ENCODE measurements at regions not wholly inside any gene's neighbourhood (a gene's known extent, or its start where the extent isn't known, plus 50 kb on each side); places are given as distances from the start of the nearest gene placed in this dataset.

DNA sequence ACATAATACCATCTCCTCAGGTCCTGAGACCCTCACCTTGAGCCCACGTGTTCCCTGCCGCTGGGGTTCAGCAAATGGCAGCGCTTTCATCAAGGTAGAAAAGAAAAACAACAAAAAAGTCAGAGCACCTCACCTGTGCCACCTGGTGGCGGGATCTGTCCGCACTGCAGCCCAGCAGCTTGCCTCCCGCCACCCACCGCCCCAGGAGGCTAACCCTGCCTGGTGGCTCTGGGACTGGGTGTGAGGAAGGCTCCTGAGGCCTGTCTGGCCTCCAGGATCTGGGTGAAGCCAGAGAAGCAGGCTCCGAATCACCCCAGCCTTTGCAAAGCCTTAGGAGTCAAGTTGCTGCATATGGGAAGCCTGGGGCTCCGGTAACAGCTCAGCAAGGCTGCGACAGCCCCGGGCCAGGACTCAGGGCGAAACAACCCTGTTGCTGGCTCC is 270.8 kb downstream of the BMP7 start:
- TF ChIP-seq, protein P1, sequence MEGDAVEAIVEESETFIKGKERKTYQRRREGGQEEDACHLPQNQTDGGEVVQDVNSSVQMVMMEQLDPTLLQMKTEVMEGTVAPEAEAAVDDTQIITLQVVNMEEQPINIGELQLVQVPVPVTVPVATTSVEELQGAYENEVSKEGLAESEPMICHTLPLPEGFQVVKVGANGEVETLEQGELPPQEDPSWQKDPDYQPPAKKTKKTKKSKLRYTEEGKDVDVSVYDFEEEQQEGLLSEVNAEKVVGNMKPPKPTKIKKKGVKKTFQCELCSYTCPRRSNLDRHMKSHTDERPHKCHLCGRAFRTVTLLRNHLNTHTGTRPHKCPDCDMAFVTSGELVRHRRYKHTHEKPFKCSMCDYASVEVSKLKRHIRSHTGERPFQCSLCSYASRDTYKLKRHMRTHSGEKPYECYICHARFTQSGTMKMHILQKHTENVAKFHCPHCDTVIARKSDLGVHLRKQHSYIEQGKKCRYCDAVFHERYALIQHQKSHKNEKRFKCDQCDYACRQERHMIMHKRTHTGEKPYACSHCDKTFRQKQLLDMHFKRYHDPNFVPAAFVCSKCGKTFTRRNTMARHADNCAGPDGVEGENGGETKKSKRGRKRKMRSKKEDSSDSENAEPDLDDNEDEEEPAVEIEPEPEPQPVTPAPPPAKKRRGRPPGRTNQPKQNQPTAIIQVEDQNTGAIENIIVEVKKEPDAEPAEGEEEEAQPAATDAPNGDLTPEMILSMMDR (IDR thresholded peaks at IDR 0.05; ENCODE audit: low read depth, low read length), result peak; percentile 38
- peak; percentile 20 for DNase-seq
- Histone ChIP-seq H3K4me1 (no peaks in the 10 kb centered on the region), H3K4me3 (ENCODE audit: low read depth, low read length) (no peak overlapping the region), H3K9me3 (no peaks in the 10 kb centered on the region), H3K36me3 (no peaks in the 10 kb centered on the region), H3K27me3 (no peaks in the 10 kb centered on the region)

DNA sequence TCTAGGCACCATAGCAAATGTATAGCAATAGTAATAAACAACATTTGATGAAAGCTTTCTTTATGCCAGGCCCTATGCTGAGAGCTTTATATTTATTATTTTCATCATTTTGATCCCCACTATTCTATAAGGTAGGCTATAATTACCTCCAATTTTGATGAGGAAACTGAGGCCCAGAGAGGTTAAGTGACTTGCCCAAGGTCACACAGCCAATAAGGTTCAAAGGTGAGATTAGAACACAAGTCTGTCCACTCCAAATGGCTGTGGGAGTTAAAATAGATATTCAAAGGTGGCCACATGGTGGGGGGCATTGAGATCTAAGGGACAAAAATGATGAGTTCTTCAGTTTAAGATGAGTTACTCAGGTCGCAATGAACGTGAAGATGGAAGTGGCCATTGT is 269.9 kb downstream of the BMP7 start:
- H3K4me3 ChIP-seq (ENCODE audit: low read depth, low read length), result no peak overlapping the region
- H3K36me3 ChIP-seq, result no peaks in the 10 kb centered on the region
- no peaks in the 10 kb centered on the region for H3K4me1 ChIP-seq
- TF ChIP-seq, protein P1 (IDR thresholded peaks at IDR 0.05; ENCODE audit: low read depth, low read length), result no peak
- no peaks in the 10 kb centered on the region for H3K27me3 ChIP-seq
- no peak for DNase-seq
- no peaks in the 10 kb centered on the region for H3K9me3 ChIP-seq

DNA sequence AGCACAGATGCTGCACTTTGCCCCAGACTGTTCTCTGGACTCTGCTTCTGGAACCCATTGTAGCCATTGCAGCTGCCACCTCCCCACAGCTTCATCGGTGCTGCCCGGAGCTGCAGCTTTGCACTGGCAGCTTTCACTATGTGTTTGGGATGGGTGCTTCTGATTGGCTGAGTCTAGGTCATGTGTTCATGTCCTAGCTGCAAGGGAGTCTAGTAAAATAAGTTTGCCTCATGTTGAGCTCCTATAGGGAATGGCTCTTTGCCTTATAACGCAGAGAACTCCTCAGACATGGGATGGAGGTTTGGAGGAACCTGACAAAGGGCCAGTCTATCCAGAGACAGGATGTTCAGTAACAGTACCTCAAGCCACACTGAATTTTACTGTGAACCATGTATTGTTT is 268.0 kb downstream of the BMP7 start:
- Histone ChIP-seq H3K36me3 (no peaks in the 10 kb centered on the region), H3K9me3 (no peaks in the 10 kb centered on the region), H3K4me3 (ENCODE audit: low read depth, low read length) (no peak overlapping the region), H3K4me1 (no peaks in the 10 kb centered on the region), H3K27me3 (no peaks in the 10 kb centered on the region)
- TF ChIP-seq, protein P1 (IDR thresholded peaks at IDR 0.05; ENCODE audit: low read depth, low read length), result no peak
- no peak for DNase-seq

DNA sequence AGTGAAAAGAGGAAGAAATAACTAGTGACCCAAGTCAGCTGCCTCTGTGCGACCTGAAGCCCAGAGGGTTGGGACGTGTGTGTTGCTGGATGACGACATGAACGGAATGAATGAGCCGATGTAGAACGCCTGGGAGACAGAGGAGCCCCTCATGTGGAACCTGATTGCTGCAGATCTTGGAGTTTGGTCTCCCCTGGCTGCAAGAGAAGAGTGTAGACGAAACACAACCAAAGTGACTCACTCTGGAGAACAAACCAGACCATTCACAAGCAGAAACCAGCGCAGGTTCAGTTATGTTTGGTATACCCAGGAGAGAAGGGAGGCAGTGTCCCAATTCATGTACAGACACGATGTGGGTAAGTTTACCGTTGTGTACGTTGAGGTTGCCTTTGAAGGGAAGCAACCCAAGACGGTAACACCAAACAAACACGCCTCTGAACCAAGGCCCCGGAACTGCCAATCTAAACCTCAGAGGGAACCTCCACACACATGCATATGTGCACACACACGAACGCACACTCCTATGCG is 265.9 kb downstream of the BMP7 start:
- Histone ChIP-seq H3K9me3 (no peaks in the 10 kb centered on the region), H3K4me3 (ENCODE audit: low read depth, low read length) (no peak overlapping the region), H3K36me3 (no peaks in the 10 kb centered on the region), H3K27me3 (no peaks in the 10 kb centered on the region), H3K4me1 (no peaks in the 10 kb centered on the region)
- TF ChIP-seq, protein P1 (IDR thresholded peaks at IDR 0.05; ENCODE audit: low read depth, low read length), result no peak
- DNase-seq, result no peak

DNA sequence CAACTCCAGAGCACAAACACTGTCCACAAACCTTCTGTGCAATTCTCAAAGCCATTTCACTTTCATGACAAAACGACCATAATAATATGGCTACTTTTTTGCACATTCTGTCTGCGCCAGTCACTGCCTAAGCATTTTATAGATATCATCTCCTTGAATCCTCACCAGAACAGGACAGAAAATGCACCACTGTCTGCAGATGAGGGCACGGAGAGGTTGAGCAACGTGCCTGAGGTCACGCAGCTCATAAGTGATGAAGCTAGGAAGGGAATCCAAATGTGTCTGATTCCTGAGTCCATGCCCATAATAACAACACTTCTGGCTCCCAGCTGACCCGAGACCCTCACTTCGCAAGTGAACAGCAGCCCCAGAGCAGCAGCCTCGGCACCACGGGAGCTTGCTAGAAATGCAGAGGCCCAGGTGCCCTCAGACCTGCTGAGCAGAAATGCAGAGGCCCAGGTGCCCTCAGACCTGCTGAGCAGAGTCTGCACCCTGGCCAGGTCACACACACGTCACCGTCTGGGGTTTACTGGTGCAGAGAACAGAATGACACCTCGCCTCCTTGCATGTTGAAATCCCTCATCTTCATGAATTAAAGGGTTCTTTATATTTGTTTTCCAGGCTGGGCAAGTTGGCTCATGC is 265.2 kb downstream of the BMP7 start:
- Histone ChIP-seq H3K27me3 (no peaks in the 10 kb centered on the region), H3K4me1 (no peaks in the 10 kb centered on the region)
- TF ChIP-seq, protein P1 (IDR thresholded peaks at IDR 0.05; ENCODE audit: low read depth, low read length), result no peak

DNA sequence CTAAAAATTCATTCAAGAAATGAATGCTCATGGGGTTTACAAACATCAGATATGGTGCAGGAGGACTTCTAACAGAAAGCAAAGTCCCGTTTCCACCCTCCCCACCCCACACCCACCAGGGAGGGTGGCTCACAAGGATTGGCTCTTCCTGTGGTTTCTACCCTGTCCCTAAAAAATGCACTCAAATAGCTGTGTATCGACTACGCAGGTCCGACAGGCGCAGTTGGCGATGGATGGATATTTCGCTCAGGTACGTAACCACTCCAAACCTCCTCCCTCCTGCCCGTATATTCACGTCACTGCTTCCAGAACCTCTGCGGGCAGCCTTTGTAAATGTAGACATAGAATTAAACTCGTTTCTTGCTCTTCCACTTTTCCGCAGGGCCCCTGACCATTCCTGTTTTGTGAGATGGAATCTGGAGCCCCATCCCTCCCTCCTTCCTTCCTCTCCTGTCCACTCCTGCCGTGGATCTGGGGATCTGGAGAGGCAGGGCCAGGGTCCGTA is 264.3 kb downstream of the BMP7 start:
- no peaks in the 10 kb centered on the region for H3K36me3 ChIP-seq
- no peak overlapping the region for H3K4me3 ChIP-seq (ENCODE audit: low read depth, low read length)
- H3K27me3 ChIP-seq, result no peaks in the 10 kb centered on the region
- TF ChIP-seq, protein P1 (IDR thresholded peaks at IDR 0.05; ENCODE audit: low read depth, low read length), result no peak
- H3K4me1 ChIP-seq, result no peaks in the 10 kb centered on the region
- no peaks in the 10 kb centered on the region for H3K9me3 ChIP-seq
- DNase-seq, result no peak

More for the DNA sequence above, 265.2 kb downstream of the BMP7 start:
- H3K4me3 ChIP-seq (ENCODE audit: low read depth, low read length), result no peak overlapping the region
- DNase-seq, result no peak
- H3K36me3 ChIP-seq, result no peaks in the 10 kb centered on the region
- H3K9me3 ChIP-seq, result no peaks in the 10 kb centered on the region

Measured in BE2C (cell line).